H9 (cell line): ENCODE measurements at regions not wholly inside any gene's neighbourhood (a gene's known extent, or its start where the extent isn't known, plus 50 kb on each side); places are given as distances from the start of the nearest gene placed in this dataset.

Experiments
- DNase-seq: peaks from one replicate; pipeline ENCODE4 v3.0.0-alpha.2; 2017
- H2AFZ ChIP-seq: one replicate; pipeline ENCODE4 v1.6.1; 2013; ENCODE audit warnings: mild to moderate bottlenecking, low read length, control low read depth, moderate library complexity
- H2AK5ac ChIP-seq: 2 replicates; pipeline ENCODE4 v1.6.1; 2013; ENCODE audit warnings: low read length, control low read depth, mixed read lengths; ENCODE audit not compliant: insufficient read length
- H2BK120ac ChIP-seq: one replicate; pipeline ENCODE4 v1.6.1; 2013; ENCODE audit warnings: low read depth, mild to moderate bottlenecking, low read length, control low read depth, inconsistent platforms; ENCODE audit not compliant: poor library complexity, severe bottlenecking
- H2BK12ac ChIP-seq: 2 replicates; pipeline ENCODE4 v1.6.1; 2013; ENCODE audit warnings: low read length, control low read depth, mixed read lengths, low read depth; ENCODE audit not compliant: insufficient read length
- H2BK15ac ChIP-seq: 2 replicates; pipeline ENCODE4 v1.6.1; 2013; ENCODE audit warnings: low read depth, low read length, control low read depth
- H2BK20ac ChIP-seq: one replicate; pipeline ENCODE4 v1.6.1; 2013; ENCODE audit warnings: low read depth, mild to moderate bottlenecking, low read length, control low read depth, inconsistent platforms; ENCODE audit not compliant: poor library complexity, severe bottlenecking
- H2BK5ac ChIP-seq: 2 replicates; pipeline ENCODE4 v1.6.1; 2013; ENCODE audit warnings: low read length, control low read depth, mixed read lengths; ENCODE audit not compliant: insufficient read length
- H3K14ac ChIP-seq: 2 replicates; pipeline ENCODE4 v1.6.1; 2013; ENCODE audit warnings: low read length, control low read depth; ENCODE audit not compliant: insufficient read depth
- H3K18ac ChIP-seq: 2 replicates; pipeline ENCODE4 v1.6.1; 2013; ENCODE audit warnings: low read depth, mild to moderate bottlenecking, mixed read lengths, low read length, control low read depth; ENCODE audit not compliant: insufficient read length
- H3K23ac ChIP-seq: 2 replicates; pipeline ENCODE4 v1.6.1; 2013; ENCODE audit warnings: low read length, control low read depth, mixed read lengths, low read depth; ENCODE audit not compliant: insufficient read length
- H3K23me2 ChIP-seq: 2 replicates; pipeline ENCODE4 v1.6.1; 2013; ENCODE audit warnings: low read depth, mild to moderate bottlenecking, mixed read lengths, low read length, control low read depth; ENCODE audit not compliant: insufficient read length, poor library complexity, severe bottlenecking
- H3K27ac ChIP-seq: 2 replicates; pipeline ENCODE4 v1.5.1; 2013; ENCODE audit warnings: low read length, control low read depth, mixed read lengths, low read depth; ENCODE audit not compliant: insufficient read length
- H3K27me3 ChIP-seq: 2 replicates; pipeline ENCODE4 v1.6.1; 2013; ENCODE audit warnings: low read length, control low read depth, inconsistent platforms; ENCODE audit not compliant: insufficient read depth
- H3K4ac ChIP-seq: 2 replicates; pipeline ENCODE4 v1.6.1; 2013; ENCODE audit warnings: low read depth, mild to moderate bottlenecking, control low read depth, inconsistent platforms, low read length, moderate library complexity
- H3K4me1 ChIP-seq: 2 replicates; pipeline ENCODE4 v1.6.1; 2013; ENCODE audit warnings: low read length, control low read depth, inconsistent platforms; ENCODE audit not compliant: insufficient read depth
- H3K4me2 ChIP-seq: 2 replicates; pipeline ENCODE4 v1.6.1; 2013; ENCODE audit warnings: low read length, control low read depth, mixed read lengths; ENCODE audit not compliant: insufficient read length, insufficient read depth
- H3K56ac ChIP-seq: 2 replicates; pipeline ENCODE4 v1.6.1; 2013; ENCODE audit warnings: low read depth, mild to moderate bottlenecking, mixed read lengths, low read length, control low read depth; ENCODE audit not compliant: insufficient read length
- H3K79me1 ChIP-seq: 2 replicates; pipeline ENCODE4 v1.6.1; 2013; ENCODE audit warnings: low read depth, mild to moderate bottlenecking, moderate library complexity, low read length, control low read depth, inconsistent platforms; ENCODE audit not compliant: insufficient read depth, poor library complexity, severe bottlenecking
- H3K79me2 ChIP-seq: 2 replicates; pipeline ENCODE4 v1.6.1; 2013; ENCODE audit warnings: low read length, control low read depth, inconsistent platforms; ENCODE audit not compliant: insufficient read depth
- H3K9ac ChIP-seq: 2 replicates; pipeline ENCODE4 v1.6.1; 2013; ENCODE audit warnings: low read length, control low read depth, mixed read lengths; ENCODE audit not compliant: insufficient read length; ENCODE audit errors: extremely low read depth
- H3K9me3 ChIP-seq: one replicate; pipeline ENCODE4 v1.6.1; 2013; ENCODE audit warnings: low read depth, low read length, inconsistent platforms; ENCODE audit not compliant: control insufficient read depth
- H3T11ph ChIP-seq: one replicate; pipeline ENCODE4 v1.6.1; 2013; ENCODE audit warnings: mild to moderate bottlenecking, low read length, control low read depth, inconsistent platforms
- H4K20me1 ChIP-seq: one replicate; pipeline ENCODE4 v1.6.1; 2013; ENCODE audit not compliant: control insufficient read depth, insufficient read length, insufficient read depth
- H4K5ac ChIP-seq: 2 replicates; pipeline ENCODE4 v1.6.1; 2013; ENCODE audit warnings: low read depth, mild to moderate bottlenecking, mixed read lengths, low read length, control low read depth; ENCODE audit not compliant: insufficient read length
- H4K8ac ChIP-seq: replicated peaks from 2 replicates; pipeline ENCODE4 v1.6.1; 2013; ENCODE audit warnings: low read length, control low read depth, mixed read lengths, low read depth; ENCODE audit not compliant: insufficient read length
- H4K91ac ChIP-seq: 2 replicates; pipeline ENCODE4 v1.6.1; 2013; ENCODE audit warnings: low read depth, mild to moderate bottlenecking, moderate library complexity, mixed read lengths, low read length, control low read depth; ENCODE audit not compliant: insufficient read length
- H3K27ac Mint-ChIP-seq, 3 experiments: 2 replicates in 2 of 3; 3 replicates in 1 of 3; pipeline ENCODE4 v1.8.0; 2020 to 2021; ENCODE audit warnings: mixed read lengths in 3 of 3, mild to moderate bottlenecking in 1 of 3, moderate library complexity in 1 of 3
- H3K27me3 Mint-ChIP-seq: 2 replicates; pipeline ENCODE4 v1.8.0; 2021; ENCODE audit warnings: low read depth, mild to moderate bottlenecking, moderate library complexity, mixed read lengths
- H3K36me3 Mint-ChIP-seq, 3 experiments: 2 replicates in 2 of 3; 3 replicates in 1 of 3; pipeline ENCODE4 v1.8.0; 2020 to 2021; ENCODE audit warnings: low read depth in 3 of 3, mixed read lengths in 3 of 3; ENCODE audit not compliant: insufficient read depth in 1 of 3
- H3K4me1 Mint-ChIP-seq, 2 experiments: 2 replicates each; pipeline ENCODE4 v1.8.0; 2020; ENCODE audit warnings: mixed read lengths in 2 of 2
- H3K4me3 Mint-ChIP-seq, 2 experiments: 2 replicates in 1 of 2; 3 replicates in 1 of 2; pipeline ENCODE4 v1.8.0; 2020 to 2021; ENCODE audit warnings: mild to moderate bottlenecking in 2 of 2, mixed read lengths in 2 of 2, moderate library complexity in 1 of 2
- H3K9me3 Mint-ChIP-seq, 2 experiments: 2 replicates in 1 of 2; 3 replicates in 1 of 2; pipeline ENCODE4 v1.8.0; 2020; ENCODE audit warnings: mild to moderate bottlenecking in 2 of 2, mixed read lengths in 2 of 2, moderate library complexity in 1 of 2
- CTCF ChIP-seq: fragments of 200-600 bp; sonication (generic); conservative IDR thresholded peaks from 3 replicates; pipeline ENCODE4 v1.8.0; 2021; ENCODE audit warnings: antibody characterized with exemption, mild to moderate bottlenecking
- WGBS: extraction: QIAGEN DNeasy Blood & Tissue Kit; methylation state at CpG from one replicate; pipeline ENCODE4 v1.1.7; 2013; ENCODE audit warnings: missing lambda C conversion rate, low lambda C conversion rate, mixed read lengths; ENCODE audit not compliant: insufficient read length; ENCODE audit errors: extremely low coverage; 5-methylcytosine and 5-hydroxymethylcytosine counted together

DNA sequence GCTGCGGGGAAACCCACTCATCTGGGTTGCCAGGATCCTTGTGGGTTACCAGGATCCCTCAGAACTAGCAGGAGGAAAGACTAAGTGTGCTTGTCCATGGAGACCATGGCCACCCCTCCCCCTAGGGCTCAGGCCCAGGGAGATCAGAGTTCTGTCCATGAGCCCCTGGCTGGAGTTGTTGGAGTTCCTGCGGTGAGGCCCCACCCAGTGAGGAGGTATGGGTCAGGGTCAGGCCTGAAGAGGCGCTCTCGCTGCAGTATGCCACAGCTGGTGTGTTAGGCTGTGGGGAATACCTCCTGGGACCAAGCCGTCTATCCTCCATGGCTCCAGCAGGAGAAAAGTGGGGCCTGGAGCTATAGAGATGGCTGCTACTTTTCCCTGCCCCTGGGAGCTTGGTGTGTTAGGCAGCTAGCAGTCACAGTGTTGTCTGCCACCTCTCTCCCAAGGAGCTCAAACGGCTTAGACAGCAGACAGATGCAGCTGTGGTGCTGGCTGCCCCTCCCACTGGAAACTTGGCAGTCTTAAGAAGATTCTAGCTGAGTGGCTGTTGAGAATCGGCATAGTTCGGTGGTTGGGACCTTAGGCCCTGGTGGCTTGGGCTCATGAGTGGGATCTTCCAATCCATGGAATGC is 240.3 kb upstream of the CELF4 start:
- Histone ChIP-seq H3K79me1 (no peaks in the 10 kb centered on the region), H3K56ac (no peak overlapping the region), H3T11ph (no peak overlapping the region), H3K79me2 (no peaks in the 10 kb centered on the region), H3K14ac (no peak overlapping the region), H2BK5ac (no peak overlapping the region), H2AK5ac (no peak overlapping the region), H4K8ac (no peak overlapping the region), H3K4me2 (no peak overlapping the region), H3K23ac (no peak overlapping the region), H3K4ac (no peak overlapping the region), H3K9me3 (no peaks in the 10 kb centered on the region), H3K18ac (no peak overlapping the region), H2BK12ac (no peak overlapping the region), H2BK120ac (no peak overlapping the region), H3K27me3 (no peaks in the 10 kb centered on the region), H2BK20ac (no peak overlapping the region), H3K9ac (no peak overlapping the region), H4K5ac (no peak overlapping the region), H4K91ac (no peak overlapping the region), H2AFZ (no peak overlapping the region), H3K27ac (no peak overlapping the region), H3K4me1 (no peaks in the 10 kb centered on the region), H2BK15ac (no peak overlapping the region), H4K20me1 (no peaks in the 10 kb centered on the region), H3K23me2 (no peaks in the 10 kb centered on the region)
- Mint-ChIP-seq H3K4me1 (peaks cover 8% of the 10 kb centered on the region in 2 experiments; a peak in 3 of 4 replicates), H3K4me3 (no peak overlapping the region), H3K36me3 (peaks cover 0 to 11% (median 6%) of the 10 kb centered on the region in 3 experiments; a peak in 4 of 7 replicates), H3K27ac (no peak overlapping the region), H3K9me3 (peaks cover 7 to 14% of the 10 kb centered on the region in 2 experiments; a peak in 4 of 5 replicates), H3K27me3 (no peaks in the 10 kb centered on the region)
- WGBS, result no CpG with 5 or more reads among the region's 8 CpGs
- no peak for DNase-seq
- TF ChIP-seq CTCF, result no peak
